GM18867 (cell line): ENCODE measurements at regions not wholly inside any gene's neighbourhood (a gene's known extent, or its start where the extent isn't known, plus 50 kb on each side); places are given as distances from the start of the nearest gene placed in this dataset.
"Not testable (repeated sequence)": the region's sequence is repeated elsewhere in the genome, so short reads cannot be mapped to it uniquely, and the experiment has no call there.

ENCODE experiments used
- ATAC-seq: cut with Tn5 transposase; IDR thresholded peaks from one replicate; pipeline ENCODE4 v1.9.1; 2021; ENCODE audit warnings: mild to moderate bottlenecking, moderate library complexity; ENCODE audit not compliant: unreplicated experiment

DNA sequence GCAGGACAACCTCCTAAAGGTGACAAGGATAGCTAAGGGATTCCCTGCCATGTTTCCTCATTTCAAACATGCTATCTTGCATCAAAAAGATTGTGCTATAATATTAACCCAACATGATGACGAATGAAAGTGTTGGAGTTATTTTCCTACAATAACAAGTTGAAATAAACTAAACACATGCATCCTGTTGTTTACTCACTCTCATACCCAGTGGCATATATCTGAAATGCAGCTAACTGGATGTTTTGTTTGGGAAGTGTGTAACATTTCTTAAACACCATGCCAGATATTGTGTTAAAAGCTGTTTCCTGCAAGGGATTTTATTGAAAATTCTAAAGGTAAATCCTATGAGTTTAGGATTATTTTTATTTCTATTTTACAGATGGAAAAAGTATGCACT lies 139.6 kb downstream of the TFPI2 start:
- no peak for ATAC-seq

DNA sequence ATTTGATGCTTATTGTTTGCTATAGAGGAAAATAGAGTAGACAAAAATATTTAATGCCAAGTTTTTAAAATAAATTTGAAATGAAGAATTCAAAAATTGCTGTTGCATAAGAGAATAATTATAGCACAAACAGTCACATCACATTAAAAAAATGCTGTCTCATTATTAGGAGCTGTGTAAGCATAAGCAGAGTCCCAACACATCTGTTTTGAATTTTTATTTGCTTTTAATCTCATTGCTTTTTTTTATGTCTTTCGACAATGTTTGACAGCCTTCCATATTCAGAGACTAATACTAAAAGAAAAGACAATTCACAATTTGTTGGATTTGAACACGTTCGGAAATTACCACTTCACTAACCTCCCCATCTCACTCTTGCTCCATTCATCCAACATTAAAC lies 143.5 kb downstream of the TFPI2 start:
- no peak for ATAC-seq

DNA sequence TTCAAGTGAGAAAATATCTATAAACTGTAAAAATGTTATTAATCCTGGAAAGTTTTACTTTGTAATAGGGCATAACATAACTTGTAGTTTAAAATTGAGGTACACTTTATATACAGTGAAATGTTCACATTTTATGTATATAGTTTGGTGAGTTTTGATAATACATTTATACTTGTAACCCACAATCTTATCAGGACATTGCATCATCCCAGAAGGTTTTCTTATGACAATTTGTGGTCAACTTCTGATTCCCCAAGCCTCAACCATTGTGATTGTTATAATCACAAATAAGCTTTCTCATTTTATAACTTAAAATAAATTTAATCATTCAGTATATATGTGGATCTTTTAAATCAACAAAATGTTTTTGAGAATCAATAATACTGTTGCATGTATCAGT lies 151.1 kb downstream of the TFPI2 start:
- no peak for ATAC-seq

DNA sequence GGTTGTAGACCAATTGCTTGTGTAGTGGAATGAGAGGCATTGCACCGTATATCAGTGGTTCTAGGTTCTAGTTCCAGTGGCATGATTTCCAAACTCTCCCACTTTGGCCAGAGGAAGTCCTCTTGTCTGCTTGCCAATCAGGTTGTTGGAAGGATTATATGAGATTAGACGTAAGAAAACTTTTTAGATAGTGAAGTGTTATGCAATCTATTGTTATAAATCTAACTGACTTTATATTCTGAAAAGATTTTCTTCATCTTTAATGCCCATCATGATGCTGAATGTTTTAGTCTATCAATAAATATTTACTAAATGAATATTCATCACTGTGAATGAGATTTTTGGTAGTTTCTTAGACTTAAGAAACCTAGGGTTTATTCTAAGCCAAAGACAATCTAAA lies 152.6 kb downstream of the TFPI2 start:
- ATAC-seq: no peak

DNA sequence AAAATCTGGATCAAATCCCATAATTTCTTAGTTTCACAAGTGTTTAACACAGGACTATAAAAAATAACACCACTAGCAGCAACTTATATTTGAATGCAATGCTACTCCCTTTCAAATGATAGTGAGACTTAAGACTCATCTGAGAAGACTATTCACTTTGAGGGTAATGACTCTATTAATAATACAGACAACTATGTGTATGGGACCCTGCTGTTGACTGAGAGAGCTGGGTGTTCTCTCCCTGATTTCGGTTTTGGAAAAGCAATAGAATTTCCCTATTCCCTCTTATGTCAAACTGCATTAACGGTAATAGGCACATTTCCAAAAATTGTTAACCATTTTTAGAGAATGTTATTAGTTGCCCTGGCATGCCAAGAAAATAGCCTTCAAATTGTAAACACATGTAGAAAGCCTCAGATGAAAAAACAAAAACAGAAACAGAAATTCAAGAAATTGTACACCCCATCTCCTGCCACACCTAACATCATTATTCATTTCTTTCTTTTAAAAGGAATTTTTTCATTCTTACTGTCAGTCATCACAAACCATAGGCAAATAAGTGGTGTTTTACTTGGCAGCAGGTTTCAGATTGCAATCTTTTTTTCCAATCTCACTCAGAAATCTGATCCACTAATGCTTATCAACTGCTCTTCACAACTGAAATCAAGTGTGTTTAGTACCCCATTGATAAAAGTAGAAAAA lies 153.7 kb downstream of the TFPI2 start:
- no peak for ATAC-seq

DNA sequence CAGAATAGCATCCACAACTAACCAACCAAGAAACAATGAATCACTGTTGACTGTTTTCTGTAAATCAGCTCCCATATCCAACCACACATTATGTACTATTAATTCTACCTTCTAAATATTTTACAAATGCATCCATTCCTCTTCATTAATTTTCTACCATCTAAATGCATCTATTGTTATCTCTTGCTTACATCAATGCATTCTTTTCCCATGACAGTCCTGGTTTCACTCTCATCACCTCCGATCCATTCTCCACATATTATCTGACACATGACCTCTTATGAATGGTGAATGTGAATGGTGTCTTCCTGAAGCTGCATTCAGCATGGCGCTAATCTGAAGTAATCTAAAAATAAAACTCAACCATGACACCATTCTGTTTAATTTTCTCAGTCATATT lies 153.8 kb upstream of the CALCR start:
- ATAC-seq: no peak

DNA sequence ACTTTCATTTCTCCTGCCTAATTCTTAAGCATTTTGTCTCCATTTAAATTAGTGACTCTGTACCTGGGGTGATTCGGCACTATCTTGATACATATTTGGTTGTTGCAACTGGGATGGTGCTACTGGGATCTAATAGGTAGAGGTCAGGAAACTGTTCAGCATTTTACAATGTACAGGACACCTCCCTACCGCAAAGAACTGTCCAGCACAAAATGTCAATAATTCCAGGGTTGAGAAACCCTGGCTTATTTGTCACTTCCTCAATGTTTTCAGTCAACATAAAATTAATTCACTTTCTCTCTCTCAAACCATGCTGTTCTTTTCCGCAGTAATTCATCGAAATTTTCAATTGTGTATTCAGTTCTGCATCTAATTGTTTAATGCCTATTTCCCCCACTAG lies 151.4 kb upstream of the CALCR start:
- ATAC-seq: no peak

DNA sequence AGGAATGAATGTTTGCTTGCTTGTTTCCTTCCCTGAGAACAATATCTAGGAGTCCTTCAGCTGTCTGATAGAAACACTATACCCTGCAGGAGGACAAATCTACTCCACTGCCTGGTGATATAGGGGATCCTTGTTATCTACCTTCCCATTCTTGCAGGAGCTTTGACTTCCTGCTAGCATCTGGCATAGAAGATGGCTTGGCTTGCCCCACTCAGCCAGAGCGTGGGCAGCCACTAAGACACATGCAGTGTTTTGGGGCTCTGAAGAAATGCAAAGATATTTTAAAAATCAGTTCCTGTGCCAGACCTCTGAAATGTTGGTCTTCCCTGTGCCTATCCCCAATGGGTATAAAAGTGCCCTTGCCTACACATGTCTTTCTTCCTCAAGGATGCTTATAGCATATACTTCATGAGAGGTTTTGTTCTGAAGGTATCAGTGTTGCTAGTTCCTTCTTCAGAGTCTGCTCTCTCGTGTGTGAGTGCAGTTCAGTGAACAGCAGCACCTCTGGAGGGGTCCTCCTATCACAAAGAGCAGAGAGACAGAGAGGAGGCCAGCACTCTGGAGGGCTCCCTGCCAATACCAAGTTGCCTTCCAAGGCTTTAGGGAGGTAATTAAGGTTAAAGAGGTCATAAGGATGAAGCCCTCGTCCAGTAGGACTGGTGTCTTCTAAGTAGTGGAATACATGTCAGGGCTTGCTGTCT lies 149.1 kb upstream of the CALCR start:
- ATAC-seq: no peak

DNA sequence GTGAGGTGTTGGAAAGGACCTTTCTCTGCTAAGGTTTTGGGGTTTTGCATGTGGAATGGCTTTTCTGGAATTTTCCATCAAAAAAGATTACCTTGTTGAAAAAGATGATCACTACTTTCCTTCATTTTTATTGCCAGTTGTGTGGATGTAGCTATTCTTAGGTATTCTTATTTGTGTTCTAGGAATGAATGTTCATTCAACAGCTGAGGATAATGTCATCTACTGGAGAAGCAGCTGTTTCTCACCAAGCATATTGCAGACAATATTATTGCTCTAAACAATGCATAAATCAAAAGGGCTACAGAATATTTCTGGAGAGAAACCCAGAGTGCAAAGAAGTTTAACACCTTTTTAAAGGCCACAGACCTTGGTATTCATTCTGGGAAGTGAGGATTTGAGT lies 145.6 kb upstream of the CALCR start:
- ATAC-seq: no peak

DNA sequence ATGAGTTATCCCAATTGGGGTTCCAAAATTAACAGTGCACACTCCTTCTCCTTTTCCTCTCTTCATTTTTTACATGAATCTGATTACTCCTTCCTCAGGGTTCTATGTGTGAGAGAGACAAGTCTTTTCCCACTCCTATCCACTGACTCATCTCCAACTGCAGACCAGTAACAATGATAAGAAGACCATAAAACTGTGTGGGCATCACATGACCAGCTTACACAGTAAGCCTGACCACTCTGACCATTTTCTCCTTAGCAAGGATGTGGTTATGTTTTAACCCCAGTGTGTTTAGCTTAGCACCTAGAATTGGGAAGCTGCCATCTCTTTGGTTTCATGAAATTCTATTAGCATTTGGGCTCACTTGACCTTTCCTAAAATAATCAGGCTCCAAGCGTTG lies 145.0 kb upstream of the CALCR start:
- ATAC-seq: no peak

DNA sequence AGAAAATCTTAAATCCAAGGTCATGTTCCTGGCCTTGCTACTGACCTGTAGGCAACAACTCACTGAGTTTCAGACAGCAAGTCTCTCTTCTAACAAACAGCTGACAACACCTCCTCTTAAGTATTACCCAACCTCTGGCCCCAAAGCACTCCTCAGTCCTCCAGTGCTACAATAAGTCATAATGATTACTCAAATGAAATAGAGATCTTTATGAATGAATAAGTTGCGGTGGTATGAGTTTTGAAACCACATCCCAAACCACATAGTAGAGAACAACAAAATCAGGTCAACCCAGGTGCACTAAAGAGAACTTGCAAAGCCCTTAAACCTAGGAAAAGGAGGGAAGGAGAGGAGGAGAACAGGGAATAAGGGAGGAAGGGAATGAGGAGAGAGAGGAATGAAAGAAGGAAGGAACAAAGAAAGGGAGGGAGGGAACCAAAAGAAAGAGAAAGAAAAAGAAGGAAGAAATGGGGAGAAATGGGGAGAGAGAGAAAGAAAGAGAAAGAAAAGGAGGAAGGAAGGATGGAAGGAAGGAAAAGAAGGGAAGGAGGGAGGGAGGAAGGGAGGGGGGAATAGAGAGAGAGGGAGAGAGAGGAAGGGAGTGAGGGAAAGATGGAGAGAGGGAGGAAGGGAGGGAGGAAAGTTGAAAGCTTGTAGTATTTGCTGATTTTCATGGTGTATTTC lies 142.8 kb upstream of the CALCR start:
- no peak for ATAC-seq

DNA sequence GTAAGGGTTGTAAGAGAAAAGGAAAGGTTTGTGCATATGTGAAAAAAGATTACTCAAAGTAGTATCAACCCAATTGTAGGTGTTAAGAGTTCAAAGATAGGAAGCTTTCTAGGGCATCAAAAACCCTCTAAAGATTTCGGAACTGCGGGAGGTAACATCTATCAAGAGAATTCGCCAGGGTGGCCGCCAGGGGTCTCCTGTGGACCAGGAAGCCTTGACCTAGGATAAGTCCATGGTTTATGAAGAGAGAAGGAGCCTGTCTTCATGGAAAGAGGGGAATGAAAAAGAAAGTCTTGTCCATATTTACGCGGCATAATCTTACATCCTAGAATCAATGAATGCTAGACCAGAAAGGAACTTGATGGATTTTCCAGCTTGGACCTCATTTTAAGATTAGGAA lies 140.7 kb upstream of the CALCR start:
- peak; percentile 80 for ATAC-seq

DNA sequence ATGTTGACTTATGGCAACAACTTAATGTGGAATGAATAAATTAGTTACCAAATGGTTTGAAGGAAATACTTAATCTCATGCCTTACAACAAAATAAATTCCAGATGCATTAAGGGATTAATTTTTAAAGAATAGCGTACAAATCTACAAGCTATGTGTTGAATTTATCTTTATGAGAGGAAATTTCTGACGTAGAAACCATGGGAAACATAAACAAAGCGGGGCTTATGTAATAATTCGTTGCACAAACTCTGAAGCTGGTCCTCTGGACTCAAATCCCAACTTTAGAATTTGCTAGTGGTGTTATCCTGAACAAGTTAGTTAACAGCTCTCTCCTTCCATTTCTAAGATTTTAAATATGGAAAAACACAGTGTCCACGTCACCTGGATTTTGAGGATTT lies 137.4 kb upstream of the CALCR start:
- ATAC-seq: no peak

DNA sequence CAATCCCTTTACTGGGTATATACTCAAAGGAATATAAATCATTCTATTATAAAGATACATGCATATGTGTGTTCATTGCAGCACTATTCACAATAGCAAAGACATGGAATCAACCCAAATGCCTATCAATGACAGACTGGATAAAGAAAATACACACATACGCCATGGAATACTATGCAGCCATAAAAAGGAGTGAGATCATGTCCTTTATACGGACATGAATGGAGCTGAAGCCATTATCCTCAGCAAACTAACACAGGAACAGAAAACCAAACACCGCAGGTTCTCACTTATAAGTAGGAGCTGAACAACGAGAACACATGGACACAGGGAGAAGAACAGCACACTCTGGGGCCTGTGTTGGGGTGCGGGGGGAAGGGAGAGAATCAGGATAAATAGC lies 133.7 kb upstream of the CALCR start:
- ATAC-seq: not testable (repeated sequence)

DNA sequence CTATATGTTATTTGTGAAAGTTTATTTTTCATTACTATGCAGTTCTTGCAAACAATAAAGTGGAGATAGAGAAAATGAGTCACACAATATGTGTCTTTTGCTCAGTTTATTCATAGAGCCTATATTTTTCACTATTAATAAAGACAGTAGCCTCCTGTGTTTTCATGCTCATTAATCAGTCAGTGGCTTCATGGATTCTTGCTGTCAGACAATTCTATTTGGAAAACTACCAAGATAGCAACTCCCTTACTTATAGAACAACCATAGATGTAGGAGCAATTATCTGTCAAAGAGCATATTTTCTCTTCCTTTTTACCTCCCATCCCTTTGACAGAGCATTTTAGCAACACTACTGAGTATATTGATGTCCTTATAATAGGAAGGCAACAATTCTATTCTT lies 132.7 kb upstream of the CALCR start:
- ATAC-seq: no peak

DNA sequence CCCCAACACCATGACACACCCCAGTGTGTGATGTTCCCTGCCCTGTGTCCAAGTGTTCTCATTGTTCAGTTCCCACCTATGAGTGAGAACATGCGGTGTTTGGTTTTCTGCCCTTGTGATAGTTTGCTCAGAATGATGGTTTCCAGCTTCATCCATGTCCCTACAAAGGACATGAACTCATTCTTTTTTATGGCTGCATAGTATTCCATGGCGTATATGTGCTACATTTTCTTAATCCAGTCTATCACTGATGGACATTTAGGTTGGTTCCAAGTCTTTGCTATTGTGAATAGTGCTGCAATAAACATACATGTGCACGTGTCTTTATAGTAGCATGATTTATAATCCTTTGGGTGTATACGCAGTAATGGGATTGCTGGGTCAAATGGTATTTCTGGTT lies 131.6 kb upstream of the CALCR start:
- not testable (repeated sequence) for ATAC-seq

DNA sequence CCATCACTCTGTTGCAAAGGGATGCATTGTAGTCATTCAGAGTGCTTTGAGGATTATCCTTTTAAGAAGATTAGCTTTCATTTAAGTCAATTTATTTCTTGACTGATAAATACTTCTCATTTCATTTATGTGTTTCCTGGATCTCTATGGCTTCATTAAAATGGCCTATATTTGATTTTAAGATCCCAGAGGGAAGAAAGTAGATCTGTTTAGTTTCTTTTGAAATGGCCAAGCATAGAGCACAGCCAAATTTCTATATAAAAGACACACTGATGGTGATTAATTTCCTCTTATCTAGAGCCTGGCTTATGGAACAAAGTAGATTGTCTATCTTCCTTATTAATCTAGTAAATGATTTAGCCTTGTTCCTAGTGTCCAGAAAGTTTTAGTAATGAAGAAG lies 129.7 kb upstream of the CALCR start:
- no peak for ATAC-seq

DNA sequence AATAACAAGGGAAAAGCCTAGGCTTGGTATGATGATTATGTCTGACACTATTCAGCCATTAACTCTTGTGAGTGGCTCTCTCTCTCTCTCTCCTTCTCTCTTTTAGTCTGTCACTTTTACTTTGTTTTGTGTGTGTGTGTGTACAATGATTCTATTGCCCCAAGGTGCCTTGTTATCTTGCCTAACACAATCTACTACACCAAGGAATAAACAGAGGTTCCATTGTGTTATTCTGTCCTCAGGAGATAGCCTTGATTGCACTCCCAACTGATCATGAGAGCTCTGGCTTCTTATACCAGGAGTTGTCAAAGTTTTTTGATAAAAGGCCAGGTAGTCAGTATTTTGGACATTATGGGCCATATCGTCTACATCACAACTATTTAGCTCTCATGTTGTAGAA lies 123.4 kb upstream of the CALCR start:
- ATAC-seq: no peak

DNA sequence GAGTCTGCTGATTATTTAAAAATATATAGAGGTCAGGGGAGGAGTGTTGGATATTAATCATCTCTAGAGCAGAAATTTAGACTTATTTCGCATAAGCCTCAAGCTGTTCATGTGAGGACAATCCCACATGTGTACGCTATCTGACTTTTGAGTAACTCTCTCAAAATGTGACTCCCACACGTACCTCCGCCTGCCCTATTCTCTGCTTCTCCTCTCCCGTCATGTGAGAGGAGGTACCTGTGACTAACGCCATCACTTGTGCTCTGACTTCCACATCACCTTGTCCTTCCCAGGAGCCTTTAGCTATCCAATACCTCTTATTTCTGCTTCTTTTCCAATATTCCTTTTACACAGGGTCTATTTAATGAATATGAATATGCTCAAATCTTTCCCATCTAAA lies 119.3 kb upstream of the CALCR start:
- ATAC-seq: no peak

DNA sequence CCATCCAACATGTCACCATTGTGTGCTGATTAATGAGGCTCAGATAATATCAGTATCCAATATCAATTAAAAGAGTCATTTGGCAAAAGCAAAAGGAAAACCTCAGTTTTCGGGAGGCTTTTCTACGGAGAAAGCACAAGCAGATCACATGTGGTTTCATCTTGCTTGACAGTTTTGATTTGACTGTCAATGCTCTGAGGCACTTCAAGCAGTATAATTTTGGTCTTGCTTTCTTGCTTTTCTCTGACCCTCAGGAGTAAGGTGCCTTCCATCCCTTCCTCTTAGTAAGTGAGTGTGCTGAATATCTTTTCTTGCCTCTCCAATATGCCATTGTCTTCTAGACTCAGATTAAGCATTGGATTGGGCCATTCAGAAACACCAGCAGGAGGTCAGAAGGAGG lies 115.5 kb upstream of the CALCR start:
- ATAC-seq: peak; percentile 62

DNA sequence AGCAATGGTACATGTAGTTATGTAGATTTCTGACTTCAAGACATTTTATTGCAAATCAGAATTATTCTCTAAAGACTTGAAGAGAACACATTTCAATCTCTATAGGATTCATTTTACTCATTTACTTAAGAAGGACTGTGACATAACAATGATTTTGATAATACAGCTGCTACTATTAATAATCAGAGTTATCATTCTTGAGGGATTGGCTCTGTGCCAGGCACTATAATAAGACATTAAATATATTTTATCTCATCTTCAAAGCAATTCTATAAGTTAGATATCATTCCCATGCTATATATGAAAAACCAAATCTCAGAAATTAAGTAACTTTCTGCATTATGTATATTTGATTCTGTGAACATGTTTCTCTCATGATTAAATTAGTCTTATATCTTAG lies 103.7 kb upstream of the CALCR start:
- ATAC-seq: no peak

DNA sequence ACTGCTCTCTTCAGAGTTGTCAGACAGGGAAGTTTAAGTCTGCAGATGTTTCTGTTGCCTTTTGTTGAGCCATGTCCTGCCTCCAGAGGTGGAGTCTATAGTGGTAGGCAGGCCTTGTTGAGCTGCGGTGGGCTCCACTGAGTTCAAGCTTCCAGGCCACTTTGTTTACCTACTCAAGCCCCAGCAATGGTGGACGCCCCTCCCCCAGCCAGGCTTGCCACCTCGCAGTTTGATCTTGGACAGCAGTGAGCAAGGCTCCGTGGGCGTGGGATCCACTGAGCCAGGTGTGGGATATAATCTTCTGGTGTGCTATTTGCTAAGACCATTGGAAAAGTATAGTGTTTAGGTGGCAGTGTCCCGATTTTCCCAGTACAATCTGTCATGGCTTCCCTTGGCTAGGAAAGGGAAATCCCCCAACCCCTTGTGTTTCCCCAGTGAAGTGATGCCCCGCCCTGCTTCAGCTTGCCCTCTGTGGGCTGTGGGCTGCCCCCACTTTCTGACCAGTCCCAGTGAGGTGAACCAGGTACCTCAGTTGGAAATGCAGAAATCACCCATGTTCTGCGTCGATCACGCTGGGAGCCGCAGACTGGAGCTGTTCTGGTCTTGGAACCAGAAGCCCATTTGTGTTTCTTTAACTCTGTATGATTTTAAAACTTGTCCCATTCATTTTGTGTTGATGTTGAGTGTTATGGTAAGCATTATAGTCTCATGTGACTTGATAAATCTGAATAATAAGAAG lies 89.2 kb upstream of the CALCR start:
- no peak for ATAC-seq
